SK-N-SH (cell line): ENCODE measurements at regions not wholly inside any gene's neighbourhood (a gene's known extent, or its start where the extent isn't known, plus 50 kb on each side); places are given as distances from the start of the nearest gene placed in this dataset.

ENCODE experiments used
- CTCF ChIA-PET: fragments of 300-600, 350-600 bp; formaldehyde crosslinking; extraction: SDS; loops from one replicate; lab custom pipeline; 2021; lab: Yijun Ruan, JAX
- POLR2A ChIA-PET: fragments of 350-600 bp; sonication (Branson Sonifier 250); formaldehyde crosslinking; extraction: SDS; loops from one replicate; lab custom pipeline; 2020; ENCODE audit warnings: antibody characterized with exemption, inconsistent platforms; lab: Yijun Ruan, JAX
- DNase-seq: peaks from one replicate; pipeline ENCODE4 v3.0.0; 2012
- H2AFZ ChIP-seq: fragments of 200-600 bp; sonication (generic); 2 replicates; pipeline ENCODE4 v1.8.1; 2016; ENCODE audit warnings: antibody characterized with exemption, mild to moderate bottlenecking, low read depth
- H3F3A ChIP-seq: fragments of 200-600 bp; sonication (generic); replicated peaks from 2 replicates; pipeline ENCODE3; 2016; ENCODE audit warnings: antibody characterized with exemption, mild to moderate bottlenecking; ENCODE audit not compliant: insufficient read depth
- H3K27ac ChIP-seq, 2 experiments: fragments of 200-500 bp in 1 of 2; fragments of 200-600 bp in 1 of 2; sonication (Bioruptor generic) in 1 of 2; sonication (generic), shearing (Covaris generic) in 1 of 2; 2 replicates each; pipeline versions ENCODE4 v1.5.1 to v1.6.1; 2014 to 2016; ENCODE audit warnings: low read depth in 2 of 2, inconsistent platforms in 1 of 2, low read length in 1 of 2, mild to moderate bottlenecking in 1 of 2, mixed read lengths in 1 of 2
- H3K27me3 ChIP-seq: fragments of 200-600 bp; sonication (generic), shearing (Covaris generic); 2 replicates; pipeline ENCODE4 v1.6.1; 2016; ENCODE audit warnings: mixed run types; ENCODE audit not compliant: insufficient read depth
- H3K36me3 ChIP-seq, 2 experiments: fragments of 200-500 bp in 1 of 2; fragments of 200-600 bp in 1 of 2; sonication (Bioruptor generic) in 1 of 2; sonication (generic) in 1 of 2; replicated peaks in 1 of 2; 2 replicates each; pipeline versions ENCODE3 to v1.5.1; 2014 to 2016; ENCODE audit warnings: low read length in 1 of 2, mild to moderate bottlenecking in 1 of 2; ENCODE audit not compliant: insufficient read depth in 2 of 2, control insufficient read depth in 1 of 2
- H3K4me1 ChIP-seq, 2 experiments: fragments of 200-500 bp in 1 of 2; fragments of 200-600 bp in 1 of 2; sonication (Bioruptor generic) in 1 of 2; sonication (generic), shearing (Covaris generic) in 1 of 2; 2 replicates each; pipeline versions ENCODE4 v1.5.1 to v1.6.1; 2014 to 2016; ENCODE audit warnings: low read depth in 1 of 2, low read length in 1 of 2, mixed run types in 1 of 2; ENCODE audit not compliant: insufficient read depth in 2 of 2, control insufficient read depth in 1 of 2
- H3K4me2 ChIP-seq: fragments of 200-600 bp; sonication (generic), shearing (Covaris generic); 2 replicates; pipeline ENCODE4 v1.6.1; 2017; ENCODE audit warnings: mixed run types
- H3K4me3 ChIP-seq, 2 experiments: fragments of 200-500 bp in 1 of 2; fragments of 200-600 bp in 1 of 2; sonication (Bioruptor generic) in 1 of 2; sonication (generic), shearing (Covaris generic) in 1 of 2; 2 replicates each; pipeline versions ENCODE4 v1.5.1 to v1.8.1; 2014 to 2016; ENCODE audit warnings: low read depth in 2 of 2, inconsistent platforms in 1 of 2, low read length in 1 of 2, mild to moderate bottlenecking in 1 of 2, mixed read lengths in 1 of 2, moderate library complexity in 1 of 2
- H3K79me2 ChIP-seq: fragments of 200-600 bp; sonication (generic); 2 replicates; pipeline ENCODE4 v1.8.1; 2017; ENCODE audit warnings: mild to moderate bottlenecking; ENCODE audit not compliant: insufficient read depth
- H3K9ac ChIP-seq: fragments of 200-600 bp; sonication (generic); 2 replicates; pipeline ENCODE4 v1.6.1; 2017; ENCODE audit warnings: mixed run types
- H3K9me2 ChIP-seq: fragments of 200-600 bp; sonication (generic); 2 replicates; pipeline ENCODE4 v1.6.1; 2017; ENCODE audit warnings: mixed run types
- H3K9me3 ChIP-seq: fragments of 200-600 bp; sonication (generic); 2 replicates; pipeline ENCODE4 v1.6.1; 2017; ENCODE audit warnings: mixed run types, mild to moderate bottlenecking, moderate library complexity
- H4K20me1 ChIP-seq: fragments of 200-600 bp; sonication (generic); 2 replicates; pipeline ENCODE4 v1.6.1; 2017; ENCODE audit warnings: mild to moderate bottlenecking, mixed run types; ENCODE audit not compliant: insufficient read depth
- FOSL2 ChIP-seq: IDR thresholded peaks from 2 replicates; pipeline ENCODE4 v1.4.0; 2012; ENCODE audit warnings: low read depth, mild to moderate bottlenecking, moderate library complexity, borderline replicate concordance
- FOXJ3 ChIP-seq: sonication (generic); formaldehyde crosslinking; IDR thresholded peaks from 2 replicates; pipeline ENCODE4 v1.5.1; 2020; ENCODE audit warnings: mild to moderate bottlenecking, missing genetic modification reagents
- FOXM1 ChIP-seq: IDR thresholded peaks from 2 replicates; pipeline ENCODE4 v1.4.0; 2012; ENCODE audit warnings: low read depth, mild to moderate bottlenecking
- GATA2 ChIP-seq: sonication (generic); formaldehyde crosslinking; IDR thresholded peaks from 2 replicates; pipeline ENCODE4 v1.5.0; 2020; ENCODE audit warnings: mild to moderate bottlenecking, missing genetic modification reagents
- NFIC ChIP-seq: IDR thresholded peaks from 2 replicates; pipeline ENCODE4 v1.4.0; 2012; ENCODE audit warnings: borderline replicate concordance
- NRF1 ChIP-seq: IDR thresholded peaks from 2 replicates; pipeline ENCODE4 v1.6.1; 2012; ENCODE audit warnings: low read depth, mild to moderate bottlenecking, low read length
- POLR2AphosphoS5 ChIP-seq: IDR thresholded peaks from 2 replicates; pipeline ENCODE4 v1.6.1; 2012; ENCODE audit warnings: low read depth, low read length
- RCOR1 ChIP-seq: fragments of 150-350 bp; IDR thresholded peaks from 2 replicates; pipeline ENCODE4 v1.6.1; 2017; ENCODE audit warnings: antibody characterized with exemption, low read length
- RFX5 ChIP-seq: IDR thresholded peaks from 2 replicates; pipeline ENCODE4 v1.6.1; 2012; ENCODE audit warnings: mild to moderate bottlenecking, improper control_type of control experiment, low read length
- SIN3A ChIP-seq: IDR thresholded peaks from 2 replicates; pipeline ENCODE4 v1.6.1; 2012; ENCODE audit warnings: low read depth, mild to moderate bottlenecking, low read length, moderate library complexity, borderline replicate concordance
- SMC3 ChIP-seq: IDR thresholded peaks from 2 replicates; pipeline ENCODE4 v1.6.1; 2012; ENCODE audit warnings: low read depth, low read length, improper control_type of control experiment
- TEAD4 ChIP-seq: IDR thresholded peaks from 2 replicates; pipeline ENCODE4 v1.4.0; 2012; ENCODE audit warnings: mild to moderate bottlenecking, borderline replicate concordance; ENCODE audit not compliant: insufficient read depth
- YY1 ChIP-seq: IDR thresholded peaks from 2 replicates; pipeline ENCODE4 v1.4.0; 2012; ENCODE audit warnings: low read depth, mild to moderate bottlenecking
- WGBS: methylation state at CpG from one replicate; pipeline ENCODE4 v1.1.6; 2017; ENCODE audit warnings: low lambda C conversion rate; 5-methylcytosine and 5-hydroxymethylcytosine counted together
- TF ChIP-seq, protein P1 (sequence below): IDR thresholded peaks from 2 replicates; pipeline ENCODE4 v1.4.0; 2012; ENCODE audit warnings: low read depth
- TF ChIP-seq, protein P2 (sequence below): IDR thresholded peaks from 2 replicates; pipeline ENCODE4 v1.4.0; 2012; ENCODE audit warnings: low read depth, borderline replicate concordance
- TF ChIP-seq, protein P3 (sequence below): IDR thresholded peaks from 2 replicates; pipeline ENCODE4; 2012
- TF ChIP-seq, protein P4 (sequence below): IDR thresholded peaks from 2 replicates; pipeline ENCODE4 v1.4.0; 2012; ENCODE audit warnings: low read depth, borderline replicate concordance
- TF ChIP-seq, protein P5 (sequence below): IDR thresholded peaks from 2 replicates; pipeline ENCODE4 v1.6.1; 2012; ENCODE audit warnings: mild to moderate bottlenecking, low read depth, low read length, moderate library complexity

DNA sequence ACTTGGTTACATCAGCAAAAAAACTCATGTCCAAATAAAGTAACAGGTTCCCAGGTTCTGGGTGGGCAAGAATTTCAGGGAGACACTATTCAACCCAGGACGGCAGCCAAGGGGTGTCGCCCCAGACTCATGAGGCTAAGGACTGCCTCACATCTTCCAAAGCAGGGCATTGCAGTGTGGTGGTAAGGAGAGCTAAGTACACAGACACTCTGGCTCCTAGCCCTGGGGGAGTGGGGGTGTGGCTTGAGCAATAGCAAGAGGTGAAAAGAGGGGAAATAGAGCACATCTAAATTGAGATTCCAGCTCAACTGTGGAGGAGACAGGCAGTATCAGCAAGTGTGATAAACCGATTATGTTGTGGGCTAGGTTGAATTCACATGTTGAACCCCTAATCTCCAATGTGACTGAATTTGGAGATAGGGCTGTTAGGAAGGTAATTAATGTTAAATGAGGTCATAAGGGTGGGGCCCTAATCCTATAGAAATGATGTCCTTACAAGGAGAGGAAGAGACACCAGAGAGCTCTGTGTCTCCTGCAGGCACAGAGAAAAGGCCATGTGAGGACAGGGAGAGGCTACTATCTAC lies 49.9 kb upstream of the MARCHF11 start:
- Histone ChIP-seq H3K9me2 (no peaks in the 10 kb centered on the region), H3K4me3 (no peak overlapping the region), H3K27ac (no peak overlapping the region), H3K36me3 (no peaks in the 10 kb centered on the region), H3K27me3 (no peaks in the 10 kb centered on the region), H4K20me1 (no peaks in the 10 kb centered on the region), H3K4me2 (no peak overlapping the region), H3K9ac (no peak overlapping the region), H3K9me3 (no peaks in the 10 kb centered on the region), H3F3A (no peaks in the 10 kb centered on the region), H2AFZ (no peak overlapping the region), H3K79me2 (no peaks in the 10 kb centered on the region), H3K4me1 (peaks cover 0 to 2% of the 10 kb centered on the region in 2 experiments; a peak in 2 of 4 replicates)
- CTCF ChIA-PET: interaction anchor here (0.6 to 0.7 kb wide), 2 partner anchors 12 to 19 kb away, joined by 3 read pairs; no protein-coding TSS in a partner anchor
- DNase-seq: no peak
- TF ChIP-seq FOSL2: no peak
- TF ChIP-seq, protein P1, sequence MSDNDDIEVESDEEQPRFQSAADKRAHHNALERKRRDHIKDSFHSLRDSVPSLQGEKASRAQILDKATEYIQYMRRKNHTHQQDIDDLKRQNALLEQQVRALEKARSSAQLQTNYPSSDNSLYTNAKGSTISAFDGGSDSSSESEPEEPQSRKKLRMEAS: no peak
- TF ChIP-seq NFIC: no peak
- TF ChIP-seq TEAD4: no peak
- no peak for TF ChIP-seq SMC3
- TF ChIP-seq FOXJ3 (CRISPR knock-in tag): no peak
- TF ChIP-seq, protein P2, sequence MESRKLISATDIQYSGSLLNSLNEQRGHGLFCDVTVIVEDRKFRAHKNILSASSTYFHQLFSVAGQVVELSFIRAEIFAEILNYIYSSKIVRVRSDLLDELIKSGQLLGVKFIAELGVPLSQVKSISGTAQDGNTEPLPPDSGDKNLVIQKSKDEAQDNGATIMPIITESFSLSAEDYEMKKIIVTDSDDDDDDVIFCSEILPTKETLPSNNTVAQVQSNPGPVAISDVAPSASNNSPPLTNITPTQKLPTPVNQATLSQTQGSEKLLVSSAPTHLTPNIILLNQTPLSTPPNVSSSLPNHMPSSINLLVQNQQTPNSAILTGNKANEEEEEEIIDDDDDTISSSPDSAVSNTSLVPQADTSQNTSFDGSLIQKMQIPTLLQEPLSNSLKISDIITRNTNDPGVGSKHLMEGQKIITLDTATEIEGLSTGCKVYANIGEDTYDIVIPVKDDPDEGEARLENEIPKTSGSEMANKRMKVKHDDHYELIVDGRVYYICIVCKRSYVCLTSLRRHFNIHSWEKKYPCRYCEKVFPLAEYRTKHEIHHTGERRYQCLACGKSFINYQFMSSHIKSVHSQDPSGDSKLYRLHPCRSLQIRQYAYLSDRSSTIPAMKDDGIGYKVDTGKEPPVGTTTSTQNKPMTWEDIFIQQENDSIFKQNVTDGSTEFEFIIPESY: no peak
- no peak for TF ChIP-seq POLR2AphosphoS5
- no peak for TF ChIP-seq NRF1
- no peak for TF ChIP-seq GATA2 (CRISPR knock-in tag)
- TF ChIP-seq, protein P3, sequence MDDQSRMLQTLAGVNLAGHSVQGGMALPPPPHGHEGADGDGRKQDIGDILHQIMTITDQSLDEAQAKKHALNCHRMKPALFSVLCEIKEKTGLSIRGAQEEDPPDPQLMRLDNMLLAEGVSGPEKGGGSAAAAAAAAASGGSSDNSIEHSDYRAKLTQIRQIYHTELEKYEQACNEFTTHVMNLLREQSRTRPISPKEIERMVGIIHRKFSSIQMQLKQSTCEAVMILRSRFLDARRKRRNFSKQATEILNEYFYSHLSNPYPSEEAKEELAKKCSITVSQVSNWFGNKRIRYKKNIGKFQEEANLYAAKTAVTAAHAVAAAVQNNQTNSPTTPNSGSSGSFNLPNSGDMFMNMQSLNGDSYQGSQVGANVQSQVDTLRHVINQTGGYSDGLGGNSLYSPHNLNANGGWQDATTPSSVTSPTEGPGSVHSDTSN: no peak
- TF ChIP-seq RFX5: no peak
- TF ChIP-seq RCOR1: no peak
- TF ChIP-seq, protein P4, sequence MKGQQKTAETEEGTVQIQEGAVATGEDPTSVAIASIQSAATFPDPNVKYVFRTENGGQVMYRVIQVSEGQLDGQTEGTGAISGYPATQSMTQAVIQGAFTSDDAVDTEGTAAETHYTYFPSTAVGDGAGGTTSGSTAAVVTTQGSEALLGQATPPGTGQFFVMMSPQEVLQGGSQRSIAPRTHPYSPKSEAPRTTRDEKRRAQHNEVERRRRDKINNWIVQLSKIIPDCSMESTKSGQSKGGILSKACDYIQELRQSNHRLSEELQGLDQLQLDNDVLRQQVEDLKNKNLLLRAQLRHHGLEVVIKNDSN: no peak
- no peak for TF ChIP-seq YY1
- TF ChIP-seq SIN3A: no peak
- TF ChIP-seq, protein P5, sequence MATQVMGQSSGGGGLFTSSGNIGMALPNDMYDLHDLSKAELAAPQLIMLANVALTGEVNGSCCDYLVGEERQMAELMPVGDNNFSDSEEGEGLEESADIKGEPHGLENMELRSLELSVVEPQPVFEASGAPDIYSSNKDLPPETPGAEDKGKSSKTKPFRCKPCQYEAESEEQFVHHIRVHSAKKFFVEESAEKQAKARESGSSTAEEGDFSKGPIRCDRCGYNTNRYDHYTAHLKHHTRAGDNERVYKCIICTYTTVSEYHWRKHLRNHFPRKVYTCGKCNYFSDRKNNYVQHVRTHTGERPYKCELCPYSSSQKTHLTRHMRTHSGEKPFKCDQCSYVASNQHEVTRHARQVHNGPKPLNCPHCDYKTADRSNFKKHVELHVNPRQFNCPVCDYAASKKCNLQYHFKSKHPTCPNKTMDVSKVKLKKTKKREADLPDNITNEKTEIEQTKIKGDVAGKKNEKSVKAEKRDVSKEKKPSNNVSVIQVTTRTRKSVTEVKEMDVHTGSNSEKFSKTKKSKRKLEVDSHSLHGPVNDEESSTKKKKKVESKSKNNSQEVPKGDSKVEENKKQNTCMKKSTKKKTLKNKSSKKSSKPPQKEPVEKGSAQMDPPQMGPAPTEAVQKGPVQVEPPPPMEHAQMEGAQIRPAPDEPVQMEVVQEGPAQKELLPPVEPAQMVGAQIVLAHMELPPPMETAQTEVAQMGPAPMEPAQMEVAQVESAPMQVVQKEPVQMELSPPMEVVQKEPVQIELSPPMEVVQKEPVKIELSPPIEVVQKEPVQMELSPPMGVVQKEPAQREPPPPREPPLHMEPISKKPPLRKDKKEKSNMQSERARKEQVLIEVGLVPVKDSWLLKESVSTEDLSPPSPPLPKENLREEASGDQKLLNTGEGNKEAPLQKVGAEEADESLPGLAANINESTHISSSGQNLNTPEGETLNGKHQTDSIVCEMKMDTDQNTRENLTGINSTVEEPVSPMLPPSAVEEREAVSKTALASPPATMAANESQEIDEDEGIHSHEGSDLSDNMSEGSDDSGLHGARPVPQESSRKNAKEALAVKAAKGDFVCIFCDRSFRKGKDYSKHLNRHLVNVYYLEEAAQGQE: no peak
- no peak for TF ChIP-seq FOXM1
- POLR2A ChIA-PET: no interaction called here
- 25% methylated on average over 3 of the region's 3 CpGs for WGBS
